MM.1S (cell line): ENCODE measurements at regions not wholly inside any gene's neighbourhood (a gene's known extent, or its start where the extent isn't known, plus 50 kb on each side); places are given as distances from the start of the nearest gene placed in this dataset.

Source experiments
- DNase-seq: peaks from one replicate; pipeline ENCODE4 v3.0.0-alpha.2; 2015
- H2AFZ ChIP-seq: fragments of 300-600 bp; sonication (generic); 2 replicates; pipeline ENCODE4 v1.6.0; 2016; ENCODE audit warnings: antibody characterized with exemption, low read length
- H3F3A ChIP-seq: fragments of 300-600 bp; sonication (generic); 2 replicates; pipeline ENCODE4 v1.6.1; 2016; ENCODE audit warnings: mild to moderate bottlenecking, antibody characterized with exemption, low read length, moderate library complexity, mixed read lengths; ENCODE audit not compliant: insufficient read depth
- H3K27ac ChIP-seq: fragments of 300-600 bp; sonication (generic); 2 replicates; pipeline ENCODE4 v1.5.1; 2016; ENCODE audit warnings: mild to moderate bottlenecking, low read length
- H3K27me3 ChIP-seq: fragments of 300-600 bp; sonication (generic); replicated peaks from 2 replicates; pipeline ENCODE4 v1.6.0; 2016; ENCODE audit warnings: low read length; ENCODE audit not compliant: insufficient read depth
- H3K36me3 ChIP-seq: fragments of 300-600 bp; sonication (generic); replicated peaks from 2 replicates; pipeline ENCODE4 v1.6.1; 2016; ENCODE audit warnings: mild to moderate bottlenecking, low read length, mixed read lengths; ENCODE audit not compliant: insufficient read depth
- H3K4me1 ChIP-seq: fragments of 300-600 bp; sonication (generic); 2 replicates; pipeline ENCODE4 v1.6.1; 2016; ENCODE audit warnings: low read length, mixed read lengths
- H3K4me2 ChIP-seq: fragments of 300-600 bp; sonication (generic); 2 replicates; pipeline ENCODE4 v1.6.0; 2016; ENCODE audit warnings: low read depth, low read length
- H3K4me3 ChIP-seq: fragments of 300-600 bp; sonication (generic); 2 replicates; pipeline ENCODE4 v1.5.1; 2016; ENCODE audit warnings: low read length, mixed read lengths
- H3K79me2 ChIP-seq: fragments of 300-600 bp; sonication (generic); 2 replicates; pipeline ENCODE4 v1.6.1; 2016; ENCODE audit warnings: mixed run types, low read length, mixed read lengths
- H3K9ac ChIP-seq: fragments of 300-600 bp; sonication (generic); 2 replicates; pipeline ENCODE4 v1.6.1; 2016; ENCODE audit warnings: low read length, mixed read lengths
- H3K9me2 ChIP-seq: fragments of 300-600 bp; sonication (generic); replicated peaks from 2 replicates; pipeline ENCODE4 v1.6.1; 2016; ENCODE audit warnings: mild to moderate bottlenecking, low read length, mixed read lengths; ENCODE audit not compliant: insufficient read depth
- H3K9me3 ChIP-seq: fragments of 300-600 bp; sonication (generic); replicated peaks from 2 replicates; pipeline ENCODE4 v1.6.1; 2016; ENCODE audit warnings: mild to moderate bottlenecking, low read length, mixed read lengths; ENCODE audit not compliant: insufficient read depth
- H4K20me1 ChIP-seq: fragments of 300-600 bp; sonication (generic); 2 replicates; pipeline ENCODE4 v1.6.1; 2016; ENCODE audit warnings: mild to moderate bottlenecking, low read length, moderate library complexity, mixed read lengths; ENCODE audit not compliant: insufficient read depth
- CTCF ChIP-seq: fragments of 300-600 bp; sonication (generic); IDR thresholded peaks from 2 replicates; pipeline ENCODE4 v1.5.1; 2016; ENCODE audit warnings: antibody characterized with exemption, low read length, mixed read lengths
- EZH2 ChIP-seq: fragments of 300-600 bp; sonication (generic); optimal IDR thresholded peaks from 2 replicates; pipeline ENCODE3; 2017; ENCODE audit warnings: low read depth, mild to moderate bottlenecking, antibody characterized with exemption, low read length, mixed read lengths
- EZH2phosphoT487 ChIP-seq: fragments of 300-600 bp; sonication (generic); IDR thresholded peaks from 2 replicates; pipeline ENCODE4 v1.6.1; 2018; ENCODE audit warnings: antibody characterized with exemption, low read length

GRCh38 chr2:122023059-122023864, 267.8 kb downstream of the TSN start:
- Histone ChIP-seq H3K36me3 (no peaks in the 10 kb centered on the region), H4K20me1 (no peaks in the 10 kb centered on the region), H3K79me2 (no peaks in the 10 kb centered on the region), H3K27ac (no peak overlapping the region), H3F3A (no peaks in the 10 kb centered on the region), H3K4me2 (no peak overlapping the region), H3K9ac (no peak overlapping the region), H2AFZ (no peak overlapping the region), H3K4me1 (no peaks in the 10 kb centered on the region), H3K4me3 (no peak overlapping the region), H3K9me3 (no peaks in the 10 kb centered on the region), H3K9me2 (no peaks in the 10 kb centered on the region), H3K27me3 (no peaks in the 10 kb centered on the region)
- TF ChIP-seq EZH2 (no peak), EZH2phosphoT487 (no peak), CTCF (no peak)
- DNase-seq = no peak

- no peak overlapping the region for H3K27ac ChIP-seq
- DNase-seq = no peak
- no peaks in the 10 kb centered on the region for H3K79me2 ChIP-seq
- H3K4me3 ChIP-seq = no peak overlapping the region
- no peaks in the 10 kb centered on the region for H3F3A ChIP-seq
- H3K9me3 ChIP-seq = no peaks in the 10 kb centered on the region
- no peak overlapping the region for H2AFZ ChIP-seq
- no peaks in the 10 kb centered on the region for H4K20me1 ChIP-seq
- no peak for TF ChIP-seq EZH2
- no peak for TF ChIP-seq CTCF
- no peak for TF ChIP-seq EZH2phosphoT487
- H3K9me2 ChIP-seq = no peaks in the 10 kb centered on the region
- H3K9ac ChIP-seq = no peak overlapping the region
- H3K4me1 ChIP-seq = no peaks in the 10 kb centered on the region
- no peak overlapping the region for H3K4me2 ChIP-seq
- no peaks in the 10 kb centered on the region for H3K36me3 ChIP-seq
- no peaks in the 10 kb centered on the region for H3K27me3 ChIP-seq
These were observed 272.2 kb downstream of the TSN start for GRCh38 chr2:122027510-122028217.

- no peaks in the 10 kb centered on the region for H4K20me1 ChIP-seq
- H3K4me3 ChIP-seq = no peak overlapping the region
- no peak overlapping the region for H3K4me2 ChIP-seq
- no peak overlapping the region for H3K27ac ChIP-seq
- no peak for TF ChIP-seq EZH2
- TF ChIP-seq CTCF = no peak
- no peak for TF ChIP-seq EZH2phosphoT487
- no peaks in the 10 kb centered on the region for H3K9me2 ChIP-seq
- H3K27me3 ChIP-seq = no peaks in the 10 kb centered on the region
- H2AFZ ChIP-seq = no peak overlapping the region
- DNase-seq = no peak
- no peaks in the 10 kb centered on the region for H3K79me2 ChIP-seq
- no peaks in the 10 kb centered on the region for H3K4me1 ChIP-seq
- H3F3A ChIP-seq = no peaks in the 10 kb centered on the region
- H3K36me3 ChIP-seq = no peaks in the 10 kb centered on the region
- no peak overlapping the region for H3K9ac ChIP-seq
- H3K9me3 ChIP-seq = no peaks in the 10 kb centered on the region
These were observed 273.1 kb downstream of the TSN start for GRCh38 chr2:122028371-122029100.
